GM23338 (cell line): ENCODE measurements at regions not wholly inside any gene's neighbourhood (a gene's known extent, or its start where the extent isn't known, plus 50 kb on each side); places are given as distances from the start of the nearest gene placed in this dataset.

ENCODE experiments used
- CREB1 ChIP-seq: fragments of 250-450 bp; sonication (Bioruptor Pico); IDR thresholded peaks from 2 replicates; pipeline ENCODE4 v1.5.0; 2020; ENCODE audit warnings: low read depth, mild to moderate bottlenecking, moderate library complexity
- ETS1 ChIP-seq: IDR thresholded peaks from 2 replicates; pipeline ENCODE4 v1.6.1; 2016; ENCODE audit warnings: antibody characterized with exemption
- EZH2 ChIP-seq: fragments of 200-600 bp; sonication (generic); IDR thresholded peaks from one replicate; pipeline ENCODE4 v1.8.0; 2017; ENCODE audit warnings: antibody characterized with exemption, mild to moderate bottlenecking, low read depth; ENCODE audit not compliant: unreplicated experiment
- EZH2phosphoT487 ChIP-seq: fragments of 200-600 bp; sonication (generic); IDR thresholded peaks from one replicate; pipeline ENCODE4 v1.8.1; 2018; ENCODE audit warnings: antibody characterized with exemption; ENCODE audit not compliant: unreplicated experiment
- JUNB ChIP-seq: IDR thresholded peaks from one replicate; pipeline ENCODE4 v1.6.1; 2016; ENCODE audit warnings: antibody characterized with exemption; ENCODE audit not compliant: unreplicated experiment
- NANOG ChIP-seq: IDR thresholded peaks from 2 replicates; pipeline ENCODE4 v1.6.1; 2016; ENCODE audit warnings: antibody characterized with exemption, borderline replicate concordance
- POLR2AphosphoS5 ChIP-seq: IDR thresholded peaks from 2 replicates; pipeline ENCODE4 v1.6.1; 2016; ENCODE audit warnings: antibody characterized with exemption, low read depth
- TF ChIP-seq, protein P1 (sequence below), 2 experiments: fragments of 200-600 bp in 1 of 2; sonication (generic) in 1 of 2; conservative IDR thresholded peaks; 2 replicates each; pipeline versions ENCODE4 v1.5.1 to v1.6.1; 2016 to 2017; ENCODE audit warnings: antibody characterized with exemption in 2 of 2, low read depth in 2 of 2, mild to moderate bottlenecking in 2 of 2, moderate library complexity in 1 of 2
- TF ChIP-seq, protein P2 (sequence below): IDR thresholded peaks from one replicate; pipeline ENCODE4 v1.6.1; 2018; ENCODE audit warnings: antibody characterized with exemption; ENCODE audit not compliant: unreplicated experiment

GRCh38 chr5:104444656-104445055 lies 882.1 kb upstream of the NUDT12 start:
- TF ChIP-seq, protein P1, sequence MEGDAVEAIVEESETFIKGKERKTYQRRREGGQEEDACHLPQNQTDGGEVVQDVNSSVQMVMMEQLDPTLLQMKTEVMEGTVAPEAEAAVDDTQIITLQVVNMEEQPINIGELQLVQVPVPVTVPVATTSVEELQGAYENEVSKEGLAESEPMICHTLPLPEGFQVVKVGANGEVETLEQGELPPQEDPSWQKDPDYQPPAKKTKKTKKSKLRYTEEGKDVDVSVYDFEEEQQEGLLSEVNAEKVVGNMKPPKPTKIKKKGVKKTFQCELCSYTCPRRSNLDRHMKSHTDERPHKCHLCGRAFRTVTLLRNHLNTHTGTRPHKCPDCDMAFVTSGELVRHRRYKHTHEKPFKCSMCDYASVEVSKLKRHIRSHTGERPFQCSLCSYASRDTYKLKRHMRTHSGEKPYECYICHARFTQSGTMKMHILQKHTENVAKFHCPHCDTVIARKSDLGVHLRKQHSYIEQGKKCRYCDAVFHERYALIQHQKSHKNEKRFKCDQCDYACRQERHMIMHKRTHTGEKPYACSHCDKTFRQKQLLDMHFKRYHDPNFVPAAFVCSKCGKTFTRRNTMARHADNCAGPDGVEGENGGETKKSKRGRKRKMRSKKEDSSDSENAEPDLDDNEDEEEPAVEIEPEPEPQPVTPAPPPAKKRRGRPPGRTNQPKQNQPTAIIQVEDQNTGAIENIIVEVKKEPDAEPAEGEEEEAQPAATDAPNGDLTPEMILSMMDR (conservative IDR thresholded peaks at IDR 0.05; ENCODE audit: low read depth in 2 of 2): no peak
- TF ChIP-seq ETS1 (no peak), POLR2AphosphoS5 (no peak), EZH2 (no peak), CREB1 (CRISPR knock-in tag) (no peak), JUNB (no peak), NANOG (no peak), EZH2phosphoT487 (no peak)
- TF ChIP-seq, protein P2, sequence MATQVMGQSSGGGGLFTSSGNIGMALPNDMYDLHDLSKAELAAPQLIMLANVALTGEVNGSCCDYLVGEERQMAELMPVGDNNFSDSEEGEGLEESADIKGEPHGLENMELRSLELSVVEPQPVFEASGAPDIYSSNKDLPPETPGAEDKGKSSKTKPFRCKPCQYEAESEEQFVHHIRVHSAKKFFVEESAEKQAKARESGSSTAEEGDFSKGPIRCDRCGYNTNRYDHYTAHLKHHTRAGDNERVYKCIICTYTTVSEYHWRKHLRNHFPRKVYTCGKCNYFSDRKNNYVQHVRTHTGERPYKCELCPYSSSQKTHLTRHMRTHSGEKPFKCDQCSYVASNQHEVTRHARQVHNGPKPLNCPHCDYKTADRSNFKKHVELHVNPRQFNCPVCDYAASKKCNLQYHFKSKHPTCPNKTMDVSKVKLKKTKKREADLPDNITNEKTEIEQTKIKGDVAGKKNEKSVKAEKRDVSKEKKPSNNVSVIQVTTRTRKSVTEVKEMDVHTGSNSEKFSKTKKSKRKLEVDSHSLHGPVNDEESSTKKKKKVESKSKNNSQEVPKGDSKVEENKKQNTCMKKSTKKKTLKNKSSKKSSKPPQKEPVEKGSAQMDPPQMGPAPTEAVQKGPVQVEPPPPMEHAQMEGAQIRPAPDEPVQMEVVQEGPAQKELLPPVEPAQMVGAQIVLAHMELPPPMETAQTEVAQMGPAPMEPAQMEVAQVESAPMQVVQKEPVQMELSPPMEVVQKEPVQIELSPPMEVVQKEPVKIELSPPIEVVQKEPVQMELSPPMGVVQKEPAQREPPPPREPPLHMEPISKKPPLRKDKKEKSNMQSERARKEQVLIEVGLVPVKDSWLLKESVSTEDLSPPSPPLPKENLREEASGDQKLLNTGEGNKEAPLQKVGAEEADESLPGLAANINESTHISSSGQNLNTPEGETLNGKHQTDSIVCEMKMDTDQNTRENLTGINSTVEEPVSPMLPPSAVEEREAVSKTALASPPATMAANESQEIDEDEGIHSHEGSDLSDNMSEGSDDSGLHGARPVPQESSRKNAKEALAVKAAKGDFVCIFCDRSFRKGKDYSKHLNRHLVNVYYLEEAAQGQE: no peak
